CD1c-positive myeloid dendritic cell (primary cell): ENCODE measurements at regions not wholly inside any gene's neighbourhood (a gene's known extent, or its start where the extent isn't known, plus 50 kb on each side); places are given as distances from the start of the nearest gene placed in this dataset.
"Not testable (repeated sequence)": the region's sequence is repeated elsewhere in the genome, so short reads cannot be mapped to it uniquely, and the experiment has no call there.

Source experiments
- DNase-seq: peaks from one replicate; pipeline ENCODE4 v3.0.0-alpha.2; 2016; ENCODE audit errors: extremely low spot score

- DNase-seq, result not testable (repeated sequence)
Observed at GRCh38 chr3:145263458-145263857, 897.5 kb downstream of the PLOD2 start.

GRCh38 chr3:145266368-145266767, 894.6 kb downstream of the PLOD2 start:
- DNase-seq, result no peak

DNA sequence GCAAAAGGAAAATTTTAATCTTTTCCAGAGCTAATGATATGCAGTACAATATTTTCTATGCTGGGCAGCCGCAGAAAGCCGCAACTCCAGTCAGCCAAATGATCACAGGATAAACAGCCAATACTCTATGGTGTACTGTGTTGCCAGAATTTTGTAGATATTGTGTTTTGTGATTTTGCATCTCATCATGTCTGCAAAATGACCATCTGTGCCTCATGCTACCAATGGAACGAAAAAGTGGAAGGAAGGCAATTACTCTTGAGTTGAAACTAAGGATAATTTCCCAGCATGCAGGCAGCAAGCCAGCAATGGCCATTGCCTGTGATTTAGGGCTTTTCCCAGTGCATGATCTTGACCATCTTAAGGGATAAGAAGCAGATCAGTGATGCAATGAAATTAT, 891.9 kb downstream of the PLOD2 start:
- DNase-seq, result no peak

DNA sequence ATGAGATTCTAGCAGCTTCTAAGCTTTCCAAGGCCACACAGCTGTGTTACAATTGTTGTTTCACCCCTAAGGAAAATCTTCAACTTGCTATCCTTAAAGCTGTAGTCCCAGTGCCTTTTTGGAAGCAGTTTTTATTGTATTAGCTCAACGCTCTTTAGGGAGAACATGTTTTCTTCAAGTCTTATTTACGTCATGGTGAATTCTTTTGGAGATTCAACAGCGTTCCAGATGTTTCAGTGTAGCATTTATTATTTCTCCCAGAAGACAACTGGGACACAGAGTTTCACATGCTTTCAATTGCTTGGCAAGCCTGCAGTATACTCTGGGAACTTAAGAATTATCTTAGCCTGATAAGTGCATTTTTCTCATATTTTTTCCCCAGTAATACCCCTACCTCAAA, 888.3 kb downstream of the PLOD2 start:
- DNase-seq, result no peak

- DNase-seq, result no peak
Observed at GRCh38 chr3:145282505-145282904, 878.5 kb downstream of the PLOD2 start.

DNA sequence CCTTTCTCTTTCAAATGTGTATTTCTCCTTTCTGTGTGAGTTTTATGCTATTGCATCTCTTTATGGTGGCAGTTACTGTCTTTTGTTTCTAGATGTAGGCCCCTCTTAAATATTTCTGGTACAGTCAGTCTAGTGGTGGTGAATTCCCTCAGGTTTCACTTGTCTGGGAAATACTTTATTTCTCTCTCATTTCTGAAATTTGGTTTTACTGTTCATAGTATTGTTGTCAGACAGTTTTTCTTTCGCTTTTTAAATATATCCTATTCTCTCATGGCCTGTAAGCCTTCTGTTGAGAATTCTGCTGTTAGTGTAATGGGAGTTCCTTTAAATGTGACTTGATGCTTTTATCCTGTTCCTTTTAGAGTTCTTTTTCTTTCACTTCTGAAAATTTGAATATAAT, 874.0 kb downstream of the PLOD2 start:
- no peak for DNase-seq

DNA sequence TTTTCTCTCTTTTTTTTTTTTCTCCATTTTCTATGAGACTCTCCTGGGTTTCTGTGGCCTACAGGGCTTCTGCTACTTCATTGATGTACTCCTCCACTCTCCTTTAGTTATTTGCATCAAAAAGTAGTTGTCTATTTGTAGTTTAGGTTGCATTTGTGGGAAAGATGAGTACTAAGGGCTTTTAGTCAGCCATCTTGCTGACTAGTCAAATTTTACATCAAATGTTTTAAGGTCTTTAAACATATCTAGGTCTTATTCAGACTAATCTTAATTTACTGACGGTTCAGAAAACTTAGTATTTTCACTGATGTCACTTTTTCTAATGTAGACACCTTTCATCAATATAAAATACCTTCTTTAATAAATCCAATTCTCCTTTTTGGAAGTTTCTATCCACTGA, 871.0 kb downstream of the PLOD2 start:
- DNase-seq, result no peak

DNA sequence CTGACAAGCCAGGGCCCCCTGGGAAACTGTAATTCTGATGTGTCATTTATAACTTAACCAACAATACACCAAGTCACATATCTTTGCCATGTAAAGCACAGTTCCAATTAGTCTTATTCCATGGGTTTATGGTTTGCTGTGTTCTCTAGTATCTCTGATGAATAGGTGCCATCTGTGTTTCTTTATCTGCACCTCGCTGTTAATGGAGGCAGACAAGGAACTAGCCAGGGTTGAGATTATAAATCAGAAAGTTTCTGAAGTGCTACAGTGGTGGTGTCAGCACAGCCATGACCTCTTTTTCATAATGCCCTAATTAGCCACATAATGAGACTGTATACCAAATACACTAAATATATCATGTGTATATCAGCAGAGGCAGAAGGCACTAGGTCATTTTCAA, 866.4 kb downstream of the PLOD2 start:
- no peak for DNase-seq

DNA sequence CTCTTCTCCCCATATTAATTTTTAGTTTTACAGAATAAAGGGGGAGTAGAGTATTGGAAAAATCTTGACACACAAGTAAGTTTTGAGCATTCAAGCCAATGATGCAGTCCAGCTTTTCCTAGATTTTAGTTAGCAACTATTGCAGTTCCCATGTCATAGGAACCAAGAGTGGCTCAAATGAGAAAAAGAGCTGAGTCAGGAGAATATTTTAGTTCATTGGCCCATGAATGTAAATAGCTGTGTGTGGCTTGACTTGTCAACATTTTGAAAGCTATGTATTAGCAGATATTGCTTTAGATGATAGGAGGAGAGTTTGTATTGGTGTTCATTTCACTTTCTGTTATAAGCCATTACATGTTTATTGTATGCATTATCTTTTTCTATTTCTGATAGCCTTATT, 853.7 kb downstream of the PLOD2 start:
- no peak for DNase-seq

DNA sequence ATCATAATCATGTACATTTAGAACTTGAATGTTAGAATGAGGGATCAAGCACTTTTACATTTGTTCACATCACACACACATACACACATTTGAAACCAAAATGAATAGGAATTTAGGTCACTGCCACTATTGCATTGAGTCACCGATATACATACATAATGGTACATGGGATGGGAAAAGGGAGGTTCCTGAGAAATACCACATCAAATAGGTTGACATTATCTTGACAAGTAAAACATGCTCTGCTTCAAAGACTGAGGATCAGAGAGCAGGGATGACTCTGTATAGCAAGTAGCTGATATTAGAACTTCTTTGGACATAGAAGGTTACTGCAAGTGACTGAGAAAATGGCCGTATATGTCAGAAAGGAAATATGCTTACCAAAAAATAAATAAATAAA, 847.2 kb downstream of the PLOD2 start:
- no peak for DNase-seq

GRCh38 chr3:145316253-145316652, 844.7 kb downstream of the PLOD2 start:
- not testable (repeated sequence) for DNase-seq

DNA sequence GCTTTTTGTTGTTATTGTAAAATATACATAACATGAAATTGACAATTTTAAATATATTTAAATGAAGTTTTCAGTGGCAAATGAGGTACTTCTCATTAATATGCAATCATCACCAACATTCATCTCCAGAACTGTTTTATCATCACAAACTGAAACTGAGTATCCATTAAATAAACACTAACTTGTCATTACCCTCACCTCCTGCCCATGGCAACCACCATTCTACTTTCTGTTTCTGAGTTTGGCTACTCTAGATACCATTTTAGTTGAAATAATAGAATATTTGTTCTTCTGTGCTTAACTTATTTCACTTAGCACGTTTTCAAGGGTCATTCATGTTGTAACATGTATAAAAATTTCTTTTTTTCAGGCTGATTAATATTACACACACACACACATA, 834.3 kb downstream of the PLOD2 start:
- DNase-seq, result no peak

DNA sequence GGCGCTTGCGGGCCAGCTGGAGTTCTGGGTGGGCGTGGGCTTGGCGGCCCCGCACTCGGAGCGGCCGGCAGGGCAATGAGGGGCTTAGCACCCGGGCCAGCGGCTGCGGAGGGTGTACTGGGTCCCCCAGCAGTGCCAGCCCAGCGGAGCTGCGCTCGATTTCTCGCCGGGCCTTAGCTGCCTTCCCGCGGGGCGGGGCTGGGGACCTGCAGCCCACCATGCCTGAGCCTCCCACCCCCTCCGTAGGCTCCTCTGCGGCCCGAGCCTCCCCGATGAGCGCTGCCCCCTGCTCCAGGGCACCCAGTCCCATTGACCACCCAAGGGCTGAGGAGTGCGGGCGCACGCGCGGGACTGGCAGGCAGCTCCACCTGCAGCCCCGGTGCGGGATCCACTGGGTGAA, 827.6 kb downstream of the PLOD2 start:
- not testable (repeated sequence) for DNase-seq

- no peak for DNase-seq
Observed at GRCh38 chr3:145333931-145334330, 827.1 kb downstream of the PLOD2 start.

- DNase-seq, result no peak
Observed at GRCh38 chr3:145355206-145355605, 805.8 kb downstream of the PLOD2 start.

DNA sequence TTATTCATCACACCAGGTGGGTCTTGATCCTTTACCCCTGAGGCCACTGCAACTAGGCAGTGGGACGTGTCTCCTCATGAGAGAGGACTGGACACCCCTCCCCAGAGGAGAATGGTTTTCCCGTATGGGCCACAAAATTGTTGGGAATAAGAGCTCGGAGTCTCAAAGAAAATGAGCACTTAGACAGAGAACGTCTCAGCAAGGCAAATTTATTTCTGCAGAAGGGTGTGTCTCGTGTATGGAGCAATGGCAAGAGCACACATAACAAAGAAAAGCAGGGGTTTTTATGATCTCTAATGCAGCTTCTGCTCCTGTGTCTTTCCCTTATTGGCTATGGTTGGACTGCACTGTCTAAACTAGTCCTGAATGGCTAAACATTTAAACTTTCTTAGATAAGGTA, 803.5 kb downstream of the PLOD2 start:
- no peak for DNase-seq

GRCh38 chr3:145359040-145359439, 801.9 kb downstream of the PLOD2 start:
- no peak for DNase-seq

- no peak for DNase-seq
Observed at GRCh38 chr3:145368748-145369147, 792.2 kb downstream of the PLOD2 start.

GRCh38 chr3:145370870-145371269, 790.1 kb downstream of the PLOD2 start:
- DNase-seq, result no peak

- DNase-seq, result no peak
Observed at GRCh38 chr3:145377301-145377700, 783.7 kb downstream of the PLOD2 start.

GRCh38 chr3:145383416-145383815, 777.6 kb downstream of the PLOD2 start:
- DNase-seq, result no peak

- no peak for DNase-seq
Observed at GRCh38 chr3:145384307-145384706, 776.7 kb downstream of the PLOD2 start.

GRCh38 chr3:145387211-145387610, 773.8 kb downstream of the PLOD2 start:
- no peak for DNase-seq

GRCh38 chr3:145395421-145395820, 765.6 kb downstream of the PLOD2 start:
- DNase-seq, result no peak

DNA sequence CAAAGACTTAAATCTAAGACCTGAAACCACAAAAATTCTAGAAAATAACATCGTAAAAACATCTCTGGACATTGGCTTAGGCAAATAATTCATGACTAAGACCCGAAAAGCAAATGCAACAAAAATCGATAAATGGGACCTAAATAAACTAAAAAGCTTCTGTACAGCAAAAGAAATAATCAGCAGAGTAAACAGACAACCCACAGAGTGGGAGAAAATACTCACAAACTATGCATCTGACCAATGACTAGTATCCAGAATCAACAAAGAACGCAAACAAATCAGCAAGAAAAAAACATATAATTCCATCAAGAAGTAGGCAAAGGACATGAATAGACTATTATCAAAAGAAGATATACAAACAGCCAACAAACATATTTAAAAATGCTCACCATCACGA, 749.4 kb downstream of the PLOD2 start:
- no peak for DNase-seq
